ENCODE measurements at regions not wholly inside any gene's neighbourhood (a gene's known extent, or its start where the extent isn't known, plus 50 kb on each side); places are given as distances from the start of the nearest gene placed in this dataset.

DNA sequence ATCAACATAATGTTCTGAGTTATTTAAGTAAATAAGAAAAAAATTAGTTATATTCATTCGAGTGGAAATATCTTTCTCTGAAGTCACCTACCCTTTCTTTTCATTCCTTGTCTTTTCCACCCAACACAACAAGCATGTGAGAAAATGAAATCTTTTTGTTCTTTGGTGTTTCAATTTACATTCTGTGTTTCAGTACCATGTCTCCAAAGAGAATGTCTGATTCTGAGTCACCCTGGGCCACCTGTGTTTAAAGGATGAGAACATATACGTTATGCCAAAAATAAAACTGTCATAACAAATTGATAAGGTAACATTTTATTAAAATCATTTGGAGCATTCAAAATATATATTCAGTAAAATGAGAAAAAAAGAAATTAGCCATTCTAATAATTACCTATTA, 470.8 kb downstream of the ZNF804A start:
- no peaks in the 10 kb centered on the region for H3K79me1 ChIP-seq (ENCODE audit: insufficient read depth, low read depth, low read length, poor library complexity, severe bottlenecking)
- H3K23ac ChIP-seq (ENCODE audit: insufficient read length, low read depth, low read length), result no peak overlapping the region
- Mint-ChIP-seq H3K9me3 (no peaks in the 10 kb centered on the region), H3K27ac (no peak overlapping the region), H3K27me3 (ENCODE audit: low read depth) (no peaks in the 10 kb centered on the region), H3K4me3 (no peak overlapping the region), H3K4me1 (no peaks in the 10 kb centered on the region), H3K36me3 (ENCODE audit: insufficient read depth in 1 of 3, low read depth in 3 of 3) (no peaks in the 10 kb centered on the region)
- no peak overlapping the region for H2AK5ac ChIP-seq (ENCODE audit: insufficient read length, low read length)
- H3K4me1 ChIP-seq (ENCODE audit: insufficient read depth, low read length), result no peaks in the 10 kb centered on the region
- DNase-seq, result no peak
- H3K4ac ChIP-seq (ENCODE audit: low read depth, low read length), result no peak overlapping the region
- no peak overlapping the region for H2BK5ac ChIP-seq (ENCODE audit: insufficient read length, low read length)
- no peak overlapping the region for H4K8ac ChIP-seq (replicated peaks; ENCODE audit: insufficient read length, low read depth, low read length)
- H3K27me3 ChIP-seq (ENCODE audit: insufficient read depth, low read length), result no peaks in the 10 kb centered on the region
- H3K27ac ChIP-seq (ENCODE audit: insufficient read length, low read depth, low read length), result no peak overlapping the region
- no peaks in the 10 kb centered on the region for H3K9me3 ChIP-seq (ENCODE audit: control insufficient read depth, low read depth, low read length)
- H4K20me1 ChIP-seq (ENCODE audit: control insufficient read depth, insufficient read depth, insufficient read length), result no peaks in the 10 kb centered on the region
- H4K91ac ChIP-seq (ENCODE audit: insufficient read length, low read depth, low read length), result no peak overlapping the region
- no peaks in the 10 kb centered on the region for H3K23me2 ChIP-seq (ENCODE audit: insufficient read length, low read depth, low read length, poor library complexity, severe bottlenecking)
- no peak overlapping the region for H2BK120ac ChIP-seq (ENCODE audit: low read depth, low read length, poor library complexity, severe bottlenecking)
- H2BK15ac ChIP-seq (ENCODE audit: low read depth, low read length), result no peak overlapping the region
- H3K14ac ChIP-seq (ENCODE audit: insufficient read depth, low read length), result no peak overlapping the region
- no CpG with 5 or more reads among the region's 2 CpGs for WGBS (ENCODE audit: extremely low coverage, insufficient read length, low lambda C conversion rate)
- no peak overlapping the region for H2BK20ac ChIP-seq (ENCODE audit: low read depth, low read length, poor library complexity, severe bottlenecking)
- no peak overlapping the region for H3K18ac ChIP-seq (ENCODE audit: insufficient read length, low read depth, low read length)
- TF ChIP-seq, protein P1, sequence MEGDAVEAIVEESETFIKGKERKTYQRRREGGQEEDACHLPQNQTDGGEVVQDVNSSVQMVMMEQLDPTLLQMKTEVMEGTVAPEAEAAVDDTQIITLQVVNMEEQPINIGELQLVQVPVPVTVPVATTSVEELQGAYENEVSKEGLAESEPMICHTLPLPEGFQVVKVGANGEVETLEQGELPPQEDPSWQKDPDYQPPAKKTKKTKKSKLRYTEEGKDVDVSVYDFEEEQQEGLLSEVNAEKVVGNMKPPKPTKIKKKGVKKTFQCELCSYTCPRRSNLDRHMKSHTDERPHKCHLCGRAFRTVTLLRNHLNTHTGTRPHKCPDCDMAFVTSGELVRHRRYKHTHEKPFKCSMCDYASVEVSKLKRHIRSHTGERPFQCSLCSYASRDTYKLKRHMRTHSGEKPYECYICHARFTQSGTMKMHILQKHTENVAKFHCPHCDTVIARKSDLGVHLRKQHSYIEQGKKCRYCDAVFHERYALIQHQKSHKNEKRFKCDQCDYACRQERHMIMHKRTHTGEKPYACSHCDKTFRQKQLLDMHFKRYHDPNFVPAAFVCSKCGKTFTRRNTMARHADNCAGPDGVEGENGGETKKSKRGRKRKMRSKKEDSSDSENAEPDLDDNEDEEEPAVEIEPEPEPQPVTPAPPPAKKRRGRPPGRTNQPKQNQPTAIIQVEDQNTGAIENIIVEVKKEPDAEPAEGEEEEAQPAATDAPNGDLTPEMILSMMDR (conservative IDR thresholded peaks at IDR 0.05), result no peak
- no peak overlapping the region for H2AFZ ChIP-seq (ENCODE audit: low read length)
- H3K56ac ChIP-seq (ENCODE audit: insufficient read length, low read depth, low read length), result no peak overlapping the region
- no peaks in the 10 kb centered on the region for H3K79me2 ChIP-seq (ENCODE audit: insufficient read depth, low read length)
- no peak overlapping the region for H4K5ac ChIP-seq (ENCODE audit: insufficient read length, low read depth, low read length)
- H3K9ac ChIP-seq (ENCODE audit: extremely low read depth, insufficient read length, low read length), result no peak overlapping the region
- no peak overlapping the region for H3K4me2 ChIP-seq (ENCODE audit: insufficient read depth, insufficient read length, low read length)
- H3T11ph ChIP-seq (ENCODE audit: low read length), result no peak overlapping the region
- no peak overlapping the region for H2BK12ac ChIP-seq (ENCODE audit: insufficient read length, low read depth, low read length)

Data from H9 (cell line).